A673 (cell line): ENCODE measurements at regions not wholly inside any gene's neighbourhood (a gene's known extent, or its start where the extent isn't known, plus 50 kb on each side); places are given as distances from the start of the nearest gene placed in this dataset.

Source experiments
- BruUV-seq: library from RNA; stranded (reverse); fragments of 400-500 nt; replicated peaks from 2 replicates; lab custom pipeline; 2021; lab: Mats Ljungman, UMichigan
- CTCF ChIA-PET: fragments of 300-600 bp; sonication (Branson Sonifier 250); formaldehyde crosslinking; loops from one replicate; lab custom pipeline; 2022; ENCODE audit warnings: antibody characterized with exemption; lab: Charles Lee
- POLR2A ChIA-PET: fragments of 300-600 bp; sonication (Branson Sonifier 250); formaldehyde crosslinking; loops from one replicate; lab custom pipeline; 2022; ENCODE audit warnings: antibody characterized with exemption; ENCODE audit not compliant: low non-redundant PET; lab: Charles Lee
- DNase-seq: peaks from one replicate; pipeline ENCODE4 v3.0.0-alpha.2; 2015; ENCODE audit warnings: low spot score
- H3K27ac ChIP-seq: fragments of 200-600 bp; sonication (generic); 2 replicates; pipeline ENCODE4 v1.5.1; 2016; ENCODE audit warnings: mixed run types, low read depth, mild to moderate bottlenecking, mixed read lengths, antibody characterized with exemption, low read length; ENCODE audit not compliant: poor library complexity, severe bottlenecking
- H3K27me3 ChIP-seq: fragments of 200-600 bp; sonication (generic); replicated peaks from 2 replicates; pipeline ENCODE4 v1.6.1; 2017; ENCODE audit warnings: mixed run types, low read depth, mild to moderate bottlenecking, mixed read lengths, antibody characterized with exemption, low read length; ENCODE audit not compliant: insufficient read depth, poor library complexity
- H3K36me3 ChIP-seq: fragments of 200-600 bp; sonication (generic); 2 replicates; pipeline ENCODE4 v1.6.1; 2016; ENCODE audit warnings: mixed run types, mild to moderate bottlenecking, mixed read lengths, antibody characterized with exemption, low read length; ENCODE audit not compliant: insufficient read depth, poor library complexity, severe bottlenecking
- H3K4me1 ChIP-seq: fragments of 200-600 bp; sonication (generic); 2 replicates; pipeline ENCODE4 v1.6.1; 2017; ENCODE audit warnings: mixed run types, mild to moderate bottlenecking, mixed read lengths, antibody characterized with exemption, low read length; ENCODE audit not compliant: insufficient read depth, poor library complexity, severe bottlenecking
- H3K4me3 ChIP-seq: fragments of 200-600 bp; sonication (generic); 2 replicates; pipeline ENCODE4 v1.5.1; 2016; ENCODE audit warnings: low read depth, mixed run types, mild to moderate bottlenecking, mixed read lengths, low read length; ENCODE audit not compliant: poor library complexity, severe bottlenecking
- H3K9me3 ChIP-seq: fragments of 200-600 bp; sonication (generic); 2 replicates; pipeline ENCODE4 v1.6.1; 2016; ENCODE audit warnings: mixed run types, low read depth, mild to moderate bottlenecking, mixed read lengths, antibody characterized with exemption, low read length; ENCODE audit not compliant: poor library complexity, severe bottlenecking
- CTCF ChIP-seq: fragments of 300-800, 200-600 bp; sonication (generic); conservative IDR thresholded peaks from 2 replicates; pipeline ENCODE4 v1.5.1; 2017; ENCODE audit warnings: low read depth, mild to moderate bottlenecking, antibody characterized with exemption, low read length, moderate library complexity, mixed read lengths
- EZH2 ChIP-seq: fragments of 200-600 bp; sonication (generic); IDR thresholded peaks from 2 replicates; pipeline ENCODE4 v1.6.1; 2017; ENCODE audit warnings: borderline replicate concordance, low read depth, mild to moderate bottlenecking, mixed read lengths, antibody characterized with exemption, low read length; ENCODE audit not compliant: poor library complexity, severe bottlenecking
- intact Hi-C: fragments of 100-400 bp; cut with micrococcal nuclease; formaldehyde crosslinking; loops from one replicate; pipeline ENCODE4 v1.10.0; 2022; ENCODE audit not compliant: unreplicated experiment

GRCh38 chr7:24464861-24465260 is 108.4 kb upstream of the PALS2 start:
- no peaks in the 10 kb centered on the region for H3K9me3 ChIP-seq
- intact Hi-C loops, result no loop called here
- H3K27ac ChIP-seq, result no peak overlapping the region
- ChIA-PET POLR2A (no interaction called here), CTCF (no interaction called here)
- H3K27me3 ChIP-seq, result no peaks in the 10 kb centered on the region
- TF ChIP-seq CTCF, result no peak
- no peak for TF ChIP-seq EZH2
- no peaks in the 10 kb centered on the region for H3K36me3 ChIP-seq
- no peak overlapping the region for H3K4me3 ChIP-seq
- BruUV-seq, result no TSS peak
- no peak for DNase-seq
- no peaks in the 10 kb centered on the region for H3K4me1 ChIP-seq

- no peaks in the 10 kb centered on the region for H3K36me3 ChIP-seq
- ChIA-PET CTCF (no interaction called here), POLR2A (no interaction called here)
- H3K4me1 ChIP-seq, result no peaks in the 10 kb centered on the region
- no peak overlapping the region for H3K27ac ChIP-seq
- DNase-seq, result no peak
- intact Hi-C loops, result no loop called here
- TF ChIP-seq EZH2, result no peak
- TF ChIP-seq CTCF, result no peak
- no peaks in the 10 kb centered on the region for H3K27me3 ChIP-seq
- no TSS peak for BruUV-seq
- no peak overlapping the region for H3K4me3 ChIP-seq
- no peaks in the 10 kb centered on the region for H3K9me3 ChIP-seq
These were observed 107.0 kb upstream of the PALS2 start for GRCh38 chr7:24466168-24466768.

- intact Hi-C loops, result no loop called here
- no peaks in the 10 kb centered on the region for H3K36me3 ChIP-seq
- DNase-seq, result no peak
- ChIA-PET POLR2A (no interaction called here), CTCF (no interaction called here)
- H3K4me1 ChIP-seq, result no peaks in the 10 kb centered on the region
- H3K9me3 ChIP-seq, result no peaks in the 10 kb centered on the region
- no peaks in the 10 kb centered on the region for H3K27me3 ChIP-seq
- H3K4me3 ChIP-seq, result no peak overlapping the region
- TF ChIP-seq CTCF (no peak), EZH2 (no peak)
- H3K27ac ChIP-seq, result no peak overlapping the region
- BruUV-seq, result no TSS peak
These were observed 104.1 kb upstream of the PALS2 start for GRCh38 chr7:24469118-24469517.
